Cardiac fibroblast (primary cell): ENCODE measurements at regions not wholly inside any gene's neighbourhood (a gene's known extent, or its start where the extent isn't known, plus 50 kb on each side); places are given as distances from the start of the nearest gene placed in this dataset.
A peak's percentile ranks its signal among the peaks of the same experiment; 100 is the strongest.

Experiments used
- DNase-seq, 2 donors: peaks; one replicate each; pipeline versions ENCODE4 v3.0.0 to v3.0.0-alpha.2; 2010; ENCODE audit warnings: low read depth in 2 of 2
- H3K4me3 ChIP-seq, 2 donors: replicated peaks in 1 of 2; 1 replicate in 1 of 2; 2 replicates in 1 of 2; pipeline ENCODE4 v1.5.1; 2011; ENCODE audit warnings: low read depth in 2 of 2, low read length in 2 of 2, mild to moderate bottlenecking in 2 of 2, moderate library complexity in 1 of 2
- CTCF ChIP-seq: IDR thresholded peaks from one replicate; pipeline ENCODE4 v1.5.1; 2011; ENCODE audit warnings: low read depth, mild to moderate bottlenecking, low read length, inconsistent platforms

GRCh38 chr2:220653776-220654175 is 918.3 kb downstream of the EPHA4 start:
- H3K4me3 ChIP-seq = no peak overlapping the region
- no peak for TF ChIP-seq CTCF
- DNase-seq = no peak

GRCh38 chr2:220654322-220654721 is 917.8 kb downstream of the EPHA4 start:
- H3K4me3 ChIP-seq = no peak overlapping the region
- no peak for TF ChIP-seq CTCF
- DNase-seq = no peak

- no peak for TF ChIP-seq CTCF
- no peak overlapping the region for H3K4me3 ChIP-seq
- DNase-seq = no peak
Measured at GRCh38 chr2:220660277-220661145, 911.6 kb downstream of the EPHA4 start.

GRCh38 chr2:220662431-220662830 is 909.7 kb downstream of the EPHA4 start:
- H3K4me3 ChIP-seq = no peak overlapping the region
- TF ChIP-seq CTCF = no peak
- no peak for DNase-seq

GRCh38 chr2:220663065-220663464 is 909.0 kb downstream of the EPHA4 start:
- H3K4me3 ChIP-seq = no peak overlapping the region
- TF ChIP-seq CTCF = no peak
- no peak for DNase-seq

GRCh38 chr2:220664272-220665107 is 907.6 kb downstream of the EPHA4 start:
- DNase-seq = peak; percentile 9 to 60
- H3K4me3 ChIP-seq = no peak overlapping the region

More at GRCh38 chr2:220664272-220665107, 907.6 kb downstream of the EPHA4 start:
- no peak for TF ChIP-seq CTCF
